Middle frontal gyrus (tissue), 1 donor: ENCODE measurements at regions not wholly inside any gene's neighbourhood (a gene's known extent, or its start where the extent isn't known, plus 50 kb on each side); places are given as distances from the start of the nearest gene placed in this dataset.

Source experiments
- DNase-seq: peaks from one replicate; pipeline ENCODE4 v3.0.0-alpha.2; 2015; ENCODE audit warnings: low spot score; ENCODE audit errors: extremely low spot score

DNA sequence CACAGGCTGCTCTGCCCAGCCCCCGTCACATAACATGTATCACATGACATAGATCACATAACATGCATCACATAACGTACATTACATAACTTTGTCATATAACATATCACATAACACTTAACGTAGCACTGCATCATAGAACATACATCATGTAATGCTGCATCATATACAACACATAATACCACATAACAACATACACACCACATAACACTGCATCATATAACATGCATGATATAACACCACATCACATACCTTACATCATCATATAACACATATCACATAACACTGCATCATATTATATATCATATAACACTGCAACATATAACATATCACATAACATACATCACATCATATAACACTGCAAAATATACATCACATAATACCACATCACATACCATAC is 83.8 kb downstream of the AXIN2 start:
- no peak for DNase-seq

DNA sequence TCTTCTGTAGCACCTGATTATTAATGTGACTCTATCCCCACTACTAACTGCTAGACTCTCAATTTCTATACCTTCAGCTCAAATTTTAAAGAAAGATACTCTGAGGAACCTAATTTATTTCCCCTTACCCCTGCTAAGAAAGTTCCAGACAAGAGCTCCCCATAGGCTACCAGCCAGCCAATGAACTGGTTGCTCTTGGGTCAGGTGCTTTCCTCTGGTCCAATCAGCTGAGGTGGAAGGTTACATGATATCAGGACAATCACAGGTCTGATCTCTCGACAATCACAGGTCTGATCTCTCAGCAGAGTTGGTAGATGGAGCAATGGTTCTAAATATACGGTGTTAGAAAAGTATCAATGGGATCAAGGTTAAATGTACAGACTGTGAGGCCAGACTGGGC is 86.8 kb downstream of the AXIN2 start:
- no peak for DNase-seq

DNA sequence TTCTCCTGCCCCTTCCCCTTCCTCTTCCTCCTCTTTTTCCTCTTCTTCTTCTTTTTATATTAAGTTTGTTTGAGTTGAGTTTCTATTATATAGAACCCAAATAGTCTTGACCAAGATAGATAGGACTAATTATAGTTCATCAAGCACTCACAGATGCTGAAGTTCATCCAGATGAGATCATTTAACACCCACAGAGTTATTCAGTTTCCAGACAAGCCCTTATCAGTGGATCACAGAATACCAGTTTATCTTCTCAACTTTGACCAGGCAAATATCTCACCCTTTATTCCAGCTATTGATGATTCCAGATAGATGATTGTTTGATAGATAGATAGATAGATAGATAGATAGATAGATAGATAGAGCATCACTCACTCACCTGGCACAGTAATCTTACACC is 87.5 kb downstream of the AXIN2 start:
- no peak for DNase-seq

DNA sequence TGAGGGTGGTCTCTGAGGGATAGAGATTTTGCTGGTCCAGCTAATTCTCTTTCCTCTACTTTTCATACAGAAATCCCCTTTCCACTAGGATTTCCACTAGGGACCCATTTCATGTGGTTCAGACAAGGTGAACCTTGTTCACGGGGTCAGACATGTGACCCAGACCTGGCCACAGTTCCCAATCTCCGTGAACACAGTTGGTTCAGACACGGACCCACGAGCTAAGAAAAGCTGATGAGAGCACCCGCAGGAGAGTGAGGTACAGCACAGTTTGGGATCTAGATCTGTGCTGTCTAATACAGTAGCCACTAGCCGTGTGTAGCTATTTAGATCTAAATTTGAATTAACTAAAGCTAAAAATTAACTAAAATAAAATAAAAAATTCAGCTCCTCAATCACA is 88.1 kb downstream of the AXIN2 start:
- DNase-seq = no peak

DNA sequence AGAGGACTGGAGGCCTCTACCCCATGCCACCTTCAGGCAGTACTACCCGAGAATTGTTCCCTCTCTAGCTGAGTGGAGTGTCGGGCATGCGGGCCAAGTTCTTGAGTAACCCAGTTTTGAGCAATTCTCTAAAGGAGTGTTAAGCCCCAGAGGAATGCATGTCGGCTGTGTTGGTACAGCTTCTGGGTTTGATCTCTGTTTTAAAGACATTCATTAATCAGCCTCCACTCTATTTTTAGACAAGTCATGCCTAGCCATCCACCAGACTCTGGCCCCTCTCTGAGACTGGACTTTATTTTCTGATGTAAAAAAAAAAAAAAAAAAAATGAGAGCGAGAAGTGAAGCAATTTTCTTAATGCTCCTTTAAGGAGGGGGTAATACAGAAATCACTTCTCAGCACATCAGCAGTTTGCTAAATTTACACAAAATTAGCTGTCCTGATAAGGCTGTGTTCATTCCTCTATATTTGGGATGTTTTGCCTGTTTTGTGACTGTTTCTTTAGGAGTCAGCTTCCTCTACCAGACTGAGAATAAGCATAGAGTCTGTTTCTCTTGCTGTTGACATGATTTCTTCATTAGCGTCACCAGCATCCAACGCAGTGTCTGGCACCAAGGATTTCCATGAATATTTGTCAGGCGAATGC is 88.7 kb downstream of the AXIN2 start:
- no peak for DNase-seq

DNA sequence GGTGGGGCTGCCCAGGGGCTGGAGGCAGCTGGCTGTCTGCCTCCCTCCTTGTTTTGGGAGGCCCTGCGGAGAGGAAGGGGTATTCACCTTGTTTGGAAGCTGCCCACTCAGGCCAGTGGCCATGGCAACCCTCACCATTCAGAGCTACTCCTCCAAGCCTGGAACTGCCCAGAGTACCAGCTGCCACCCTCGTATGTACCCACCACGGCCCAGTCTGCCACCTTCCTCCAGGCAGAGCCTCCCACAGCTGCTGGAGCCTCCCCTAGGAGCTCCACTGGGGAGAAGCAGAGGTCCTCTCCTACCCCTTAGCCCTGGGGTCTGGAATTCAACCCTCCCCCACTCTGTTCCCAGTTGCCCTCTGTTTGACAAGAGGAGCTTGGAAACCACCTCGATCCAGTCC is 90.7 kb downstream of the AXIN2 start:
- DNase-seq = no peak

DNA sequence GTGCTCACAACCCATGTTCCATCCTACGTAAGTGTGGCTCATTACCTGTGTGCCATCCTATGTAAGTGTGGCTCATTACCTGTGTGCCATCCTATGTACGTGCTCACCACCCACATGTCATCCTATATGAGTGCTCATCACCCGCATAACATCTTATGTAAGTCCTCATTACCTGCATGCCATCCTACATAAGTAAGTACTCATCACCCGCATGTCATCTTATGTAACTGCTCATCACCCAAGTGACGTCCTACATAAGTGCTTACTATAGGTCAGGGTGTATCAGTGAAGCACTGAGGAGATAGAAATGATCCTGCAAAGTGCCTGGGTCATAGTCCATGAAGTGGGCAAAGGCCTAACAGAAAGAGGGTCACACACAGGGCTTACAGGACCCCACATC is 93.1 kb downstream of the AXIN2 start:
- DNase-seq = no peak

DNA sequence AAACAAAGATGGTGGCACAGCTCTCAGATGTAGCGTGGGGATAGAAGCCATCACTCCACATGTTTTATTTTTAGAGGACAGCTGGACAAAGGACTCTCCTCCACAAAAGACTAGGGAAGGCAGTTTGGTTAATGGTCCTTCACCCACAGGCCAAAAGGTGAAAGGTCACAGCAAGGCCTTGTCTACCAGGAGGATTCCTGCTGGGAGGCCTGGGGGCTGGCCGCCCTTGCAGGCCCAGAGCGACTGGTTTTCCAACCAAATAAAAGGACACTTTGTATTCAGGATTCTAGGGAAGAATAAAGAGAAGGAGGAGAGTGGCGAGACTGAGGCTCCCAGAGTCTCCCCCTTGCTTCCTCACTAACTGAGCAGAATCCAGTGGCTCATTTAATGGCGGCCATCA is 94.3 kb downstream of the AXIN2 start:
- DNase-seq = no peak

DNA sequence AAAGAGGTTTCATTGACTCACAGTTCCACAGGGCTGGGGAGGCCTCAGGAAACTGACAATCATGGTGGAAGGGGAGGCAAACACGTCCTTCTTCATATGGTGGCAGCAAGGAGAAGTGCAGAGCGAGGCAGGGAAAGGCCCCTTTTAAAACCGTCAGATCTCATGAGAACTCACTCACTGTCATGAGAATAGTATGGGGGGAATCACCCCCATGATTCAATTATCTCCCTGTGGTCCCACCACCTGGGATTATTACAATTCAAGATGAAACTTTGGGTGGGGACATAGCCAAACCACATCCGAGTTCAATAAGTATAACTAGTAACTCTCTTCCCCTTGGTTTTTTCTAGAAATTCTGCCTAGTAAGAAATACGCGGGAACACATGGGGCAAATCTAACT is 94.9 kb downstream of the AXIN2 start:
- DNase-seq = no peak

DNA sequence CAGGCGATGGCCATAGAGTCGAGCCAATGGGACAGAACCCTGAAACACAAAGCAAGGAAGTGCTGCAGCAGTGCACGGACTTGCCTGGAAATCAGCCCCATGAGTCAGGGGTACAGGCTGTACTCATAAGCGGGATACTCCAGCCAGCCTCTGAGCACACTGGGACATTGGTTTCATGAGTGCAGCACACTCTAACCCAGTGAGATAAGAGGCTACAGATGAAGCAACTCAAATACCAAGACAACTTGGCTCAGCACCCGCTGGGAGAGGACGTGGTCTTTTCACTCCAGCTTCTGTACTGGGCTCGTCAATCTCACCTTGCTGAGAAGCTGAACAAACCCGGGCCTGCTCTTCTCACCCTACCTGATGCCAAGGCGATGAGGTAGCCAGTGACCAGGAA is 98.2 kb downstream of the AXIN2 start:
- no peak for DNase-seq

DNA sequence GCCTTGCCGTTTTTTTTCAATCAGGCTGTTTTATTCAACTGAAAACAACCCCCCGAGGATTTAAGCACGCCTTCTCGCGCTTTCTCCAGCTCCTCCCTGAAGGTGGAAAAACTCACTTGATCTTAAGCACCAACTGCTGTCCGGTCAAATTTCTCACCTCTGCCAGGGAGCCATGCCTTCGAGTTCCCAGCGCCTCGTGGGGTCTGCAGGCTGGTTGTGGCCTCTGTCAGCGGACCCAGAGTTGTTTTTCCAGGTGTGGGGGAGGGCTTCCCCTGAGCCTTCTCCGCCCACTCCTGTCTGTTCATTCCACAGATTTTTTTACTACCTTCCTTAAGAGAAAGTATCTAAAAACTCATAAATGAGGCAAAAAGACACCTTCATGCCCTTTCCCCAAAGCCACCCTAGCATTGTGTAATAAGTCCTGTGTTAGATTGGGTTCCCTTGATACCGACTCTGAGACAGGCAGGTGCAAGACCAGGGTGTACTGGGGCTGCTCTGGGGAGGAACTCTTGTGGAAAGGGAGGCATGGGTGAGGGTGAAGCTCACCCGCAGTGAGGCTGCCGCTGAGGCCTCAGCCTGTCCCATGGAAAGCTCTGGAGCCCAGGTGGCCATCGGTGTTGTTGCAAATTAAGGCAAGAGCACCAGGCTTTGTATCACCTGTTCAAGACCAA is 101.6 kb downstream of the AXIN2 start:
- no peak for DNase-seq

DNA sequence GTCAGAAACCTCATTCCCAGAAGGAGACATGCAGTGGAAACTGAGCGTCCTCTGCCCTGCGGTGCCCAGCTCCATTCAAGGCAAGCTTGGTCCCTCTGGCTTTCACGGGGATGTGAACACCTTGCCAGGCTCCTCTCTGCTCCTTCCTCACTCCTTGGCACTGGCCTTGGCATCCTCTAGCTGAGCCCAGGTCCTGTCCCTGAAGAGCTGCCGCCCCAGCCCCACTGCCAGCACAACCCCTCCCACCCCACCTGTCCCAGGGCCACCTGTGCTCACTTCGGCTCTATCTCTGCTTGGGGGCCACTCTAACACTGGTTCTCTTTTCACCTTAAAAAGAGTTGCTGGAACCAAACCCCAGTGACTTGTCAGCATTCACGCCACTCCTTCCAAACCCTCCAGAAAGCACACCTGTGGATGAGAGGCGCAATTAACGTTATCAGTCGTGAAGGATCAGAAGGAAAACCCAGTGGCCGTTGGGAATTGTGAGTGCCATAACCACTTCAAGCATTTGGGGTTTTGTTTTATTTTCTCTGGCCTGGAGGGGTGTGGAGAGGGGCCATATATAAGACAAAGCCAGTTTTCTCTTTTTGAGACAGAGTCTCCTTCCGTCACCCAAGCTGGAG is 103.7 kb downstream of the AXIN2 start:
- no peak for DNase-seq

DNA sequence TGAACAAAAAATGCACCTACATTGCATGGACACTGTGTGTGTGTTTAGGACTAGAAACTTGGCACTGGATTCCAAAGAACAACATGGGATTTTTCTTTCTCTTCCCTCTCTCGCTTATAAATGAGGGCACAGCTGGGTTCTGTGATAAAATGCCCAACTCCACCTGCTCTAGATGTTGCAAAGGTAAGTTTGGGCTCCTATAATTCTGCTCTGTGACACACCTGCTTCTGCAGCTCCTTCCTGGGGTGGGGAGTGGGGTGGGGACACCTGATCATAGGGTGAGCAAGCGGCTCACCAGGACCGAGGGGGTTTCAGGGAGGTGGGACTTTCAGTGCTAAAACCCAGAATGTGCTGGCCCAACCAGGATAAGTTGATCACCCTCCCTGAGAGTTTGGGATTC is 104.3 kb downstream of the AXIN2 start:
- DNase-seq = no peak

DNA sequence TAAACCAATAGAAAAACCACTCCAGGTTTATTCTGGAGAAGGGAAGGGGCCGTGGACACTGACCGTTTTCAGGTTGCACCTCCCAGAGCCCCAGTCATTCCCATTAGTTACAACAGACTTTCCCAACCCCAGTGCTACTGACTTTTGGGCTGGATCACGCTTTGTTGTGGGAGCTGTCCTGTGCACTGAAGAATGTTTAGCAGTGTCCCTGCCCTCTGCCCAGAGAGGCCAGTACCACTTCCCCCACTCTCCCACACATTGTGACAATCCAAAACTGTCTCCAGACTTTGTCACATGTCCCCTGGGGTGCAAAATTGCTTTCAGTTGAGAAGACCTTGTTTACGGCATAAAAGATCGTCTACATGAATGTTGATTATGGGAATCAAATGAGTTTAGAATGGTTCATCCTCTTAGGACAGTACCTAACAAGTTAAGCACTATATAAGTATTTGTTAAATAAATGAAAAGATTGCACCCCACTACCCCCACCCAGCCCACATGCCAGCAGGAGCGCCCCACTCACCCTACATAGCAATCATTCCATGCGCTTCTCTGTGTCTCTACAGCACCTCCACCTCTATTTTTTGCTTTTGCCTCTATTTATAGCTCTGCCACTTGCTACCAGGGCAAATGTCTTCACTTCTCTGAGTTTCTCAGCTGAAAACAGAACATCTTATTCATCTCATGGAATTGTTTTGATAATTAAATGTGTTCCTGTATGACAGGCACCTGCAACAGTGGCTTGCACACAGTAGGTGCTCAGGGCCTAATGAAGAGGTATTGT is 104.9 kb downstream of the AXIN2 start:
- no peak for DNase-seq

DNA sequence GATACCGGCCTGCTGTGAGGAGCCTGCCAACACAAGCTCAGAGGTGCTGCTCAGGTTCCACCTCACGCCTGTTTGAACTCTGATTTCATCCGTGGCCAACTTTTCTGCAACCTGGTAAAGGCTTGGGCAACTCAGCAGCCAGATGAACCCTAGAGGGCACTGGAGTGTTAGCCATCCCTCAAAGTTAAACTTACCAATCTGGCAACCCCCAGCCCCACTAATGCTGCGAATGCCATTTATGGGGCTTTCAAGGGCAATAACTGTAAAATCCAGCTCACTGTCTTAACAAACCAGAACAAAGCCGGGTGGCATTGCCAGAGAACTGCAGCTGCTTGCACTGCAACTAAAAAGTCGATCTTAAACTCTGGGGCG is 105.5 kb downstream of the AXIN2 start:
- DNase-seq = no peak

DNA sequence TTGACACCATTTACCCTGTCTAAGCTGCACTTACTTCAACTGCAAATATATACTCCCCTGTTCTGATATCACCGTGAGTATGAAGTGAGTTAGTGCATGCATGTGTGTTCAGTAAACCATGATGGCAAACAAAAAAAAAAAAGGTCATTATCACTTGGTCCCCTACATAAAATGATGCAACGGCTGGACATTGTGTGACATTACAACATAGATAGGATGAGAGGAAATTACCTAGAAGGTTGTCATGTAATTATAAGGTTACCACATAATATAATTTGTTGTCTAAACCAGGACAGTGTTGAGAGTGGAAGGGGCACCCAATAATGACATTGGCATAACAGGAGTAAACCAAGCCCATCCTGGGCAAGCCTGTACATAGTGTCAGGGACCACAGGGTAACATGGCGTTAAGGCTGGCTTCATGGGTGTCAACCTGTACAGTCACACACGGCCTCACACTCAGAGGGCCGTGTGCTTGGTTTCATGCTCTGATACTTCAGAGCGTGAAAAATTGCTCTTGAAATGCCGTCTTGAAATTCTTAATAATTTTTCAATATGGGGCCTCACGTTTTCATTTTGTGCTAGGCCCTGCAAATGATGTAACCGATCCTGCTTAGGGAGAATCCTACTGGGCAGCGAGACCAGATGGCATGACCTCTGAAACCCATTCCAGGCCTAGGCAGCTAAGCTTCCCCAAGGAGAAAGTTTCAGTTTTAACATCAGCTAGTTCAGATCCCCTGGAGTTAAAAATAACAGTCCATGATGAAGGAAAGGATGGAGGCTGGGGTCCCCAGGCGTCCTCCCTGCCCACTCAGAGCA is 106.1 kb downstream of the AXIN2 start:
- no peak for DNase-seq

DNA sequence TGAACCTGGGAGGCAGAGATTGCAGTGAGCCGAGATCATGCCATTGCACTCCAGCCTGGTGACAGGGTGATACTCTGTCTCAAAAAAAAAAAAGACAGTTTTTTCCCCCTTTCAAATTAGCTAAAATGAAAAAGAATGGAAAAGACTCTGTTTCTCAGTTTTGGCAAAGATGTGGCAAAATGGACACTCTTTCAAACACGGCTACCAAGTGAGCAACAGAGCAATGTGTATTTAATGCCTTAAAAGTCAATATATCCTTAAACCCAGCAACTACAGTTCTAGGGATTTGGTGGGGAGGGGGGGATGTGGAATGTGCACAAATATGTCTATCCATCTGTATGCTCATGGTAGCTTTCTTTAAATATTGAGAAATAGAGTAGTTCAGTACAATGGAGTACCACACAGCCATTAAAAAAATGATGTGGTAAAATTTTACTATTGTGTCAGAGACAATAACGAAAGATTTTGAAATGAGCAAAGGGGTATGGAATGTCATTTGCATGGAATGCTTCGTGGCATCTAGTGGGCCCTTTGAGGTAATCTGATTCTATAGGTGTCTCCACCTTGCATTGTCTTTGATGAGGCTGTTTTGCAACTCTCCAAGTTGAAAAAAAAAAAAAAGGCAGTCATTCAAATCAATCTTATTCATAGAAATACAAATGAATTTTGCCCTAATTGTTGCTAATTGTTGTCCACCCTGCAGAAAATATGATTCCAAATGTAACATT is 108.1 kb downstream of the AXIN2 start:
- no peak for DNase-seq

DNA sequence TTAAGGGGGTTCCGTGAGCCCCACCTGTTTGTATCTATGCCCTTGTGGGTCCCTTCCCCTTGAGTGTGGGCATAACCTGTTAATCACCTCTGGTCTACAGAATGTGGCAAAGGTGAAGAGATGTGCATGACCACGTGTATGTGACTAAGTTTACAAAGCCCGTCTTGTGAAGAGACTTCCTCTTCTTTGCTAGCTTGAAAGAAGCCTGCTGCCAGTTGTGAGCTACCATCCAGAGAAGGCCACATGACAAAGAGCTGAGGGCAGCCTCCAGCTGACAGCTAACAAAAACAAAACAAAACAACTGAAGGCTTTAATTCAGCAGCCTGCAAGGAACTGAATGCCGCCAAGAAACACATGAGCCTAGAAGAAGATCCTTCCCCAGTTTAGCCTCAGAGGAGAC is 112.0 kb downstream of the AXIN2 start:
- DNase-seq = no peak

DNA sequence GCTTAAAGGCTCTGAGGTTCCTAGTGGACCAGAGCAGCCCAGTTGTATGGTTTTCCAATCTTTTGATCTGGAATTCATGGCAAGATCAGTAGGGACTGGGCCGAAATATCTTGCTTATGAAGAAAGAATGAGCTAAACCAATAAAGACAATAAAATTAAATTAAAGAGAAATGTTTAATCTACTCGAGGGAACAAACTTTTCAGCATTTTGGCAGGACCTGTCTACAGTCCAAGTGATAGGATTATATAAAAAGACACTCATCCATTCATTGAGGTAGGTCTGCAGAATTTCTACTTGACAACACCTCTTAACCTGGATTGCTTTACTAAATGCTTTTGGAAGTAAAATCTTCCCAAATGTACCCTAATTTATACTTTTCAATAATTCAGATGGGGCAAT is 113.6 kb downstream of the AXIN2 start:
- DNase-seq = no peak

DNA sequence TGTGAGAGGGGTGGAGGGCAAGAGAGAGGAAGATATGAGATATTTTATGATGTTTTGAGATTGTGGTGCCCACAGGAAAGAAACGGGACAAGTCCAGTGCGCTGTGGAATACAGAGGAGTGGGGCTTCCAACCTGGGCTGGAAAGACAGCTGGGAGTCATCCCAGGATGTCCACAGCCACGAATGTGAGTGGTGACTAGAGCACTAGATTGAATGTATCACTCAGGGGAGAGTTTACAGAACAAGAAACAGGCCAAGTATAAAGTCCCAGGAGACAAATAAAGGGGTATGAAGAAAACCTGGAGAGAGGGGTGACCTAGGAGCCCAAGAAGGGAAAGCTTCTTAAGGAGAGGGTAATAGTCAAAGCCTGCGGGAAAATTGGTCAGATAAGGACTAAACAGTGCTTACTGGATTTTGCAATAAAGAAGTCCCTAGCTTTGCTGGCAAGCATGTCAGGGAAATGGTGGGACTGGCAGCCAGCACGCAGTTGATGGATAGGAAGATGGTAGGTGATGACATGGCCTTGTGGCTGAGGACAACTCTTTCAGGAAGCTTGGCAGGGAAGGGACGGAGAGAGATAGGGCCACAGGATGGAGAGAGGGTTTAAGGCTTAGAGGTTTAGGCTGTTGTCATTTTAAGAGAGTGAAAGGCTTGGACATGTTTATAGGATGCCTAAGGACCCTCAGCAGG is 114.5 kb downstream of the AXIN2 start:
- DNase-seq = no peak
